ENCODE measurements at regions not wholly inside any gene's neighbourhood (a gene's known extent, or its start where the extent isn't known, plus 50 kb on each side); places are given as distances from the start of the nearest gene placed in this dataset.
"Not testable (repeated sequence)": the region's sequence is repeated elsewhere in the genome, so short reads cannot be mapped to it uniquely, and the experiment has no call there.

DNA sequence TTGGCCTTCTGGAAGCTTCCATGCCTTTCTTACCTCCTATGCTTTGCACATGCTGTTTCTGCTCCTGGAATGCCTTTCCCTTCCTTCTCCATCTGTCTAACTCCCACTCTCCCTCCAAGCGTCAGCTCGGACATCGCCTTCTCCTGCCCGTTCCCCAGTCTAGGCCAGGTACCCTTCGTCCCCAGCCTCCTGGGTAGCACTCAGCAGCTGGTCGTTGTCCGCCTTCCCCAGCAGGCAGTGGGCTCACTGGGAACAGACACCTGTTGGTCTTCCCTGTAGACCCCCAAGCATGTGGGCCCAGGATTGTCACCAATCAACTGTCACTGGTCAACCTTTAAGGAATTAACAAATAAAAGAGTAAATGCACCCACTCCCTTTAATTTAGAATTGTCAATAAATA is 202.2 kb downstream of the RGS3 start:
- no peak for DNase-seq

DNA sequence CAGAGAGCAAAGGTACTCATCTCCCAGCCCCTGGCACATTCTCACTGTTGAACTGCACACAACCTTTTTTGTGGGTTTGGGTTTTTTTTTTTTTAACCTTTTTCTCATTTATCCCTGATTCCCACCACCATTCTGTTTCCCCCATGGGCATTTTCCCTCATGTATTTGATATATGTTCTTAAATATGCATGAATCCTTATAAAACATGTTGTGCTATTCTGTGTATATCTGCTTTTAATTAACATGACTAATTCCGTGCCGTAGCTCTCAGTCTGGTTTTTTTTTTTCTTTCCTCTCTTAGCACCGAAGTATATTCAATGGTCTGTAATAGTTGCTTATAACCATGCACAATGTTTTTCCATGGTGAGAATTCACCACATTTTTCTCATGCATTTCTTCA is 204.5 kb downstream of the RGS3 start:
- DNase-seq = no peak

DNA sequence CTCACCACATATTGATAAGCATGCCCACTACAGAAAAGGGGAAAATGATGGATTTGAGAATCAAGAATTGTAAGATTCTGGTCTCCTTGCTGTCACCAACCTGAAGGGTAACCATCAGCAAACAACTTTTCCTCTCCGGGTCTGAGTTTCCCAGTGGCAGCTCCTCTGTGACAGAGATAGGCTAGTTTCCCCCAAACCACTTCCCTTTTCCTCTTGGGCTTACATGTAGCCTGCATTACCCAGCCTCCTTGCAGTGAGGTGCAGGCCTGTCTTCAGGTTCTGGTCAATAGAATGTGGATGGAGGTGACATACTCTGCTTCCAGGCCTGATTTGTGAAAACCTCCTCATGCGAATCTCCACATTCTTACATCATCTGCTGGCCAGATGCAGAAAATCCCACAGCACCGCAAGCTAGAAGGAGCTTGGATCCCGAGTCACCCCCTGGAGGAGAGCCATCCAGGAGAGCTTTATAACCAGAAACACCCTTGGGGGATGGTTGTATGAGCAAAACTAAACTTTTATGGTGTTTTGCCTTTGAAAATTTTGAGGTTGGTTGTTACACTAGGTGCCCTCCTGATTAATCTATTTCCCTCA is 206.1 kb downstream of the RGS3 start:
- no peak for DNase-seq

GRCh38 chr9:113673726-113674125 is 202.4 kb upstream of the ZNF618 start:
- DNase-seq = no peak

DNA sequence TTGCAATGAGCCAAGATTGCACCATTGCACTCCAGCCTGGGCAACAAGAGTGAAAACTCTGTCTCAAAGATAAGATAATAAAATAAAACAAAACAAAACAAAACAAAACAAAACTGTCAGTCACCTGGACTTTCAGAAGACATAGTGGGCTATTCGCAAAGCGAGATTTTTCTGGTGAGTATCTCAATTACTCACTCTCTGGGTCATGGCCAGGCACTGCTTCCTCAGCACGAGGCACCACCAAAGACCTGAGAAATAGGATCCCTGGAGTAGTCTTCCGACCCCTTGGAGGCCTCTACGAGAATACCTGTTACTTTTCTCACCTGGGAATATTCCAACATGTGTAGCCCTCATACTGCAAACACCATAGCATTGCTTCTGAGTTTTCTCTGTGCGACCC is 201.7 kb upstream of the ZNF618 start:
- no peak for DNase-seq

GRCh38 chr9:113675475-113675941 is 200.6 kb upstream of the ZNF618 start:
- DNase-seq = no peak

- DNase-seq = no peak
Observed at GRCh38 chr9:113677057-113677456, 199.1 kb upstream of the ZNF618 start.

GRCh38 chr9:113677569-113677968 is 198.5 kb upstream of the ZNF618 start:
- DNase-seq = no peak

- DNase-seq = no peak
Observed at GRCh38 chr9:113678119-113678858, 197.8 kb upstream of the ZNF618 start.

GRCh38 chr9:113678859-113679256 is 197.3 kb upstream of the ZNF618 start:
- no peak for DNase-seq

DNA sequence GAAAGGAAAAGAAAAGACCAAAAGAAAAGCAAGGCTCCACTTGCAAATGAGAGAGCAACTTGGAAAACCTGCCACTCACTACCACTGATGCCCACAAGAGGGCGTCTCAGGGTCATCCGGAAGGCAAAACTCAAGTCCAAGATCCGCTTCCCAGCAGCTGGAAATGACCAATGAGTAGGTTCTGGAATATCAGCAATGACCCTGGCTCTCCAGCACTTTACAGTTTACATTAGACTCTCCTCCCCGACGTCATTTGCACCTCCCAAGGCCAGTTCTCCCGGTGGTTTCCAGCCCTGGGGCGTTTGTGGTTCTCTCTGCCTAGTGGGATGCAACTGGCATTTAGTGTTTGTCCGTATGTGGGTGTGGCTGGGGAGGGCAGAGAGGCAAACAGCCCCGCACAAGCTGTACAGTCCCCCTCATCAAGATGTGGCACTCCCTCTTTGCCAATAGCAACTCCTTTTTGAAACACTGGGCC is 193.8 kb upstream of the ZNF618 start:
- DNase-seq = peak; percentile 43

GRCh38 chr9:113685636-113686035 is 190.5 kb upstream of the ZNF618 start:
- DNase-seq = not testable (repeated sequence)

- no peak for DNase-seq
Observed at GRCh38 chr9:113687107-113687679, 188.9 kb upstream of the ZNF618 start.

DNA sequence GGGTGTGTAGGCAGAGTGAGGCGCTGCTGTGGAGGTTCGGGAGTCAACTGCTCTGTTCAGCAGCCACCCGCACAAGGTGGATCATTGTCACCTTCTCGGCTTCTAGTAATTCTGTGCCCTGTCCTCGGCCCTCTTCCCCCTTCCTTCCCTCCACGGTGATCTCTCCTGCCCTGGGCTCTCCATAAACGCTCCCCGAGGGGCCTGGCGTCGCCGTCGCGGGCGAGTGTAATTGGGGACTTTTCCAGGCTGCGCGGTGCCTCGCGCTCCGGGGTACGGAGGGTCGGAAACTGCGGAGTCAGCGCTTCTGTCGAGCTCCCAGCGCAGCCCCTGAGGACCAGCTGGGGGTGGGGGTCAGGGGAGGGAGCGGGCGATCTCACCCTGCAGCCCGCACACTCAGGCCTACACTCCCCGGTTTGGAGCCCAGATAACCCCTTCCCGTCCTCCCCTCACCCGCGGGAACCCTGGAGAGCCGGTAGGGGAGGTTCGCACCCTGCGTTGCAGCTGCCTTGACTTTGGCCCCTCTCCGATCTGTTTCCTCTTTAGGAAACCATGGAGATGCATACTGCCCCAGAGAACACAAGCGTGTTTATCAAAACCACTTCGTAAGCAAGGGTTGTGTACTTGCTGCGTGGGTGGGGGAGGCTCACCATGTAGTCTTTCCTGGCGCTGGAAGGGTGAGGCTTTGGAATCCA is 188.3 kb upstream of the ZNF618 start:
- no peak for DNase-seq

DNA sequence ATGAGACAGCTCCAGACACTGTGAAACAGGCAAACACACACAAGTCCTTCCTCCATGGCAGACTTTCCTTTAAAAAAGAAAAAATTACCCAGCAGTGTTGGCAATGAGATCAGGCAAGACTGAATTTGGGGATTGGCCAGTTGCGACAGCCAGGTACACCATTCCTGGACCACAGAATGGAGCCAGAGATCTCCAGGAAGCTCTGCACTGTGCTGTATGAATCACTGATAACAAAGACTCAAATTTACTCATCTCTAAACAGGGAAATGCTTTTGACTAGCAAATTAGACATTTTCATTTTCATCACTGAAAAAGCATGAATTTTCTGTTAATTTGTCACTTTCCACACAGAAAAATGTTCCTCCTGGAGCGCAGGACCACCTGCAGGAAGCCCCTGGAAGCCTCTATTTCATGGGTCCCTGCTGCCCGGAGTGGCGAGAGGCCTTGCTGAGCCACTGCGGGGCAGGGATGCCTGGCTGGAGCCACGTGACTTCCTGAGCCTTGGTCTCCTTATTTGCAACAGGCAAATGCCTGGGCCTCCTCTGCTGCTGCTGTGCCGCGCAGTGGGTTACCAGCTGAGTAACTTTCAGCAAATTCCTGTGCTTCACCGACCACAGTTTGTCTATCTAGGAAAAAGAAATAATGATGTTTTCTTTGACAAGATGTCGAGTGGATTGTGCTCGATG is 185.9 kb upstream of the ZNF618 start:
- DNase-seq = no peak

GRCh38 chr9:113692256-113692655 is 183.9 kb upstream of the ZNF618 start:
- DNase-seq = no peak

DNA sequence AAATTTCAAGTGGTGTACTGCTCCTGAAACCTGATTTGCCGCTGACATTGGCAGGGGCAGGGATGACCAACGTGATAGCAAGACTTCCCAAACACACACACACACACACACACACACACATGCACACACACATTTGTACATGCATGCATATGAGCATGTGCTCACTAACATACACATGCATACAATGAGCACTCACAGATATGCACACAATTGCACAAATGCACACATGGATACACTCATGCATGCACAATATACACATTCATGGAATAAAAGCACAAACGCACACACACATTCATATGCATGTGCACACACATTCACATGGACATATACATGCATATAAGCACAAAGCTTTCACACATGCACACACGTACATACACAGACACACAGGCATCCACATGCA is 181.2 kb upstream of the ZNF618 start:
- no peak for DNase-seq

- DNase-seq = no peak
Observed at GRCh38 chr9:113695440-113695851, 180.7 kb upstream of the ZNF618 start.

DNA sequence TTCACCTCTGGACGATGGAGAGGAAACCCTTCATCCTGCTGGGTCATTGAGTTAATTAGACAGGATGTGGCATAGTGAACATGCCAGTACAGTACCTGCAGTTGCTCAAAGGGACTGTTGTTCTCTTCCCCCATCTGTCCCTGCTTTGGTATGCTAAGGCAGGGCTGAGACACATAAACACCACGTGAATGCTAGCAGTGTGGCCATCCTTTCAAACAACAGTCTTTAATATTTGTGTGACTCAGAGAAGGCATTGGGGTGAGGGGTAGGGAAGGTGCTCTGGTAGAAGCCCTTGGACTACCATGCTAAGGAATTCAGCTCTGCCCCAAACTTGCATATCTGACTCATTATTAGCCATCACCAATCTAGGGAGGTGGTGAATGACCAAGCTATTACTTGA is 180.2 kb upstream of the ZNF618 start:
- DNase-seq = no peak

DNA sequence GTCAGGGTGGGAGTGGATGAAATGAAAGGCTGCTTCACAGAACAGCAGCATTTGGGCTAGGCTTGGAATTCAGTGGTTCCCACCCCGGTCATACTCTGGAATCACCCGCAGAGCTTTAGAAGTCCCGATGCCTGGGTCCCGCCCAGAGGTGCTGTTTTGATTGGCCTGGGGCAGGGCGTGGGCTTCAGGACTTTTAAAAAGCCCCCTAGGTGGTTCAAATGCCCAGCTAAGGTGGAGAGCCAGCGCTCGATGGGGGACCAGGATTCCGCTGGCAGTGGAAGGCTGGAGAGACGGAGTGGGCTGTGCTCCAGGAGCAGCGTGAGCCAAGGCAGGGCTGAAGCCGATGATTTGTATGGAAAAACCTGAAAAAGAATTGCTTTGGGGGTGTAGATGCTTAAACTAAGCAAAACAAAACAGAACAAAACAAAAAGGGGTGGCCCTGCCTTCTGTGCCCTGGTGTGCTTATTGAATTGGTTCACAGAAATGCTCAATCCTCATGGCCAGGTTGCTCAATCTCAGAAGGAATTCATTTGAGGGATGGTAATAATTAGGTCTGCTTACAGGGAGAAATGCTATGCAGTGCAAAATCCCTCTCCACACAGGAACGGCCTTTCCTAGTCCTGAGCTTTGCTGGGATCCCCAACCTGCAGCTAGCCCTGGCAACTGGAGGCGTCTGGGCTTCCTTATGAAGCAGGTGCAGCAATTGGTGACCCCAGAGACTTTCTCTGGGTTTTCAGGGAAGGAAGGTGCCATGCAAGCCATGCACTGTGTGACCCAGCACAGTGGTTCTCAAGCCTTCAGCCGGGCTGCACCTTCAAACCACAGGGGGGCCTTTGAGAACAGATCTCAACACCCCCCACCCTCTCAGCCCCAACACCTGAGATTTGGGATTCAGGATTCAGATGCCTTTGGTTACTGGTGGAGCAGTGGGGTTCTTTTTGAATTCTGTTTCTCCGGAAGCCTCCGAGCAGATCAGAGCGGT is 174.0 kb upstream of the ZNF618 start:
- no peak for DNase-seq

DNA sequence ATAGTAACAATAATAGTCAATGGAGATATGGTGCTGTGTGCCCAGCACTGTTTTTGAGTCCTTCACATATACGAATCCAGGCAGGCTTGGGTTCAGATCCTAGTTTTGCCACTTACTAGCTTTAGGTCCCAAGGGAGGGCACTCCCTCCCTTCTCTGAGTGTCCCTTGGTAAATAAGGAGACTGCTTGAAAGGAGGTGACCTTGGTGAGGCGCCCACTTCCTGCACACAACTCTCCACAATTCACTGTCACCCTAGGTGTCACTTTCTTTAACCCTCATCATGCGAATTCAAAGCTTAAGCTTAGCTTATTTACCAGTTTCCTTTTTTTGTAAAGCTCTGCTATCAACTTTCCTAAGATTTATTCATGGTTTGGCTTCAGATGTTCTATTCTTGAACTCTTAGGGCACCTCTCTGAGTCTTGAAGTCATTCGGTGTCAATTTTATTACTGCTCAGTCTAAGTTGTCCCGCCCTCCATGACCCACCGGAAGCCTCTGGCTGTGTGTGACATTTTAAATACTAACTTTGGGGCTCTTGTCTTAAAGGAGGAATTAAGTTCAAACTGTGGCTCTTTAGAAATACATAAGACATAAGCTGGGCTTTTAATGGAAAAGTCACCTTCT is 170.7 kb upstream of the ZNF618 start:
- DNase-seq = no peak
